ENCODE measurements at regions not wholly inside any gene's neighbourhood (a gene's known extent, or its start where the extent isn't known, plus 50 kb on each side); places are given as distances from the start of the nearest gene placed in this dataset.

- TF ChIP-seq GTF3C2 (IDR thresholded peaks at IDR 0.05; ENCODE audit: borderline replicate concordance, extremely low read depth, insufficient read length), result no peak
- no peak for TF ChIP-seq ZBTB26 (CRISPR knock-in tag; IDR thresholded peaks at IDR 0.05)
- TF ChIP-seq HDAC1 (IDR thresholded peaks at IDR 0.05), result 0 out of 4 replicates have a peak, but pooled peaks of 1 of the 2 experiments have one; percentile 18
- no peak for TF ChIP-seq SAP30 (IDR thresholded peaks at IDR 0.05; ENCODE audit: borderline replicate concordance, insufficient read depth, low read depth, low read length, poor library complexity, severe bottlenecking)
- no peak for TF ChIP-seq ATF4 (CRISPR knock-in tag; IDR thresholded peaks at IDR 0.05)
Observed at GRCh38 chr11:13080861-13081260, 71.7 kb downstream of the RASSF10 start (continued).
